SK-N-MC (cell line): ENCODE measurements at regions not wholly inside any gene's neighbourhood (a gene's known extent, or its start where the extent isn't known, plus 50 kb on each side); places are given as distances from the start of the nearest gene placed in this dataset.

Experiments used
- DNase-seq: peaks from one replicate; pipeline ENCODE4 v3.0.0-alpha.2; 2011; ENCODE audit warnings: low read depth, low spot score
- H3K27ac ChIP-seq: fragments of 200-600 bp; sonication (generic); 2 replicates; pipeline ENCODE4 v1.5.1; 2016; ENCODE audit warnings: mixed run types
- H3K36me3 ChIP-seq: fragments of 200-600 bp; sonication (generic); 2 replicates; pipeline ENCODE4 v1.6.1; 2017; ENCODE audit warnings: antibody characterized with exemption, low read length, mixed read lengths; ENCODE audit not compliant: insufficient read depth
- H3K4me3 ChIP-seq: fragments of 200-600 bp; sonication (generic); 2 replicates; pipeline ENCODE4 v1.5.1; 2016
- H3K9ac ChIP-seq: fragments of 200-600 bp; sonication (generic); 2 replicates; pipeline ENCODE4 v1.8.0; 2017; ENCODE audit warnings: mixed run types, mixed read lengths; ENCODE audit not compliant: insufficient read length
- H3K9me3 ChIP-seq: fragments of 200-600 bp; sonication (generic); 2 replicates; pipeline ENCODE4 v1.6.1; 2017; ENCODE audit warnings: low read depth, mild to moderate bottlenecking, antibody characterized with exemption, low read length, moderate library complexity, mixed read lengths
- EZH2 ChIP-seq: fragments of 200-600 bp; sonication (generic); IDR thresholded peaks from one replicate; pipeline ENCODE4 v1.6.1; 2017; ENCODE audit warnings: antibody characterized with exemption
- FOXP2 ChIP-seq: optimal IDR thresholded peaks from 2 replicates; pipeline ENCODE3; 2011; ENCODE audit warnings: mild to moderate bottlenecking, moderate library complexity; ENCODE audit not compliant: insufficient read depth; ENCODE audit errors: extremely low read length, control extremely low read depth
- POLR2AphosphoS5 ChIP-seq: IDR thresholded peaks from 2 replicates; pipeline ENCODE4 v1.6.1; 2012; ENCODE audit warnings: mild to moderate bottlenecking, low read depth, low read length, borderline replicate concordance

DNA sequence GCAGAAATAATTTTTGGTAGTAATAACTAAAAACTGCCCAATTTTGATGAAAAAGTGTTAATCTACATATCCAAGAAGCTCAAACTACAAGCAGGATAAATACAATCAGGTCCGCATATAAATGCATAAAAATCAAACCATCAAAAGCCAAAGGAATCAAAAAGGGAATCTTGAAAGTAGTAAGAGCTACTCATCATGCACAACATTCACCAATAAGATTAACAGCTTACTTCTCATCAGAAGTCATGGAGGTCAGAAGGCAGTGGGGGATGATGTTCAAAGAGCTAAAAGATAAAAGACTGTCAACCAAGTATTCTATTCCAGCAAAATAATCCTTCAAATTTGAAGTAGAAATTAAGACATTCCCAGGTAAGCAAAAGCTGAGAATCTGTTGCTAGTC is 76.4 kb downstream of the CRPPA start:
- DNase-seq, result no peak
- Histone ChIP-seq H3K4me3 (no peak overlapping the region), H3K27ac (no peak overlapping the region), H3K9ac (no peak overlapping the region), H3K36me3 (no peaks in the 10 kb centered on the region), H3K9me3 (peaks cover 4% of the 10 kb centered on the region; the same call in 1 of the 2 replicates)
- TF ChIP-seq POLR2AphosphoS5 (no peak), EZH2 (no peak), FOXP2 (no peak)

DNA sequence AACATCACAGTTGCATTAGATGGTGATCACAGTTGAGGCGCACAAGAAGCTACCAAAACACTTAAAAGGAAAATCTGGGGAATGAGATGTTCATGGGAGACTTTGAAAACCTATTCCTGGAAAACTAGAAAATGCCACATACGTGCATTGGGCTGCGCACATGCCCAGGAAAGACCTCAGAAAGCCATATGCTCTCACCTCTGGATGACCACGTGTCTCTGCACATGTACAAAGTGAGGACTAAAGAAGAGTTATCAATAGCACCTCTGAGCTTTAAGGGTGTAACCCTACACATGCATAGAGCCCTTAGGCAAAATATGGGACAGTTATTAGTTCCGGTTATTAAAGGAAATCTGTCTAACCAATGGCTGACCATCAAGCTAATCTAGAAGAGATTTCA is 77.7 kb downstream of the CRPPA start:
- no peak overlapping the region for H3K9ac ChIP-seq
- peaks cover 4% of the 10 kb centered on the region; the same call in 1 of the 2 replicates for H3K9me3 ChIP-seq
- no peak for DNase-seq
- no peak overlapping the region for H3K4me3 ChIP-seq
- H3K27ac ChIP-seq, result no peak overlapping the region
- TF ChIP-seq FOXP2 (no peak), POLR2AphosphoS5 (no peak), EZH2 (no peak)
- no peaks in the 10 kb centered on the region for H3K36me3 ChIP-seq

DNA sequence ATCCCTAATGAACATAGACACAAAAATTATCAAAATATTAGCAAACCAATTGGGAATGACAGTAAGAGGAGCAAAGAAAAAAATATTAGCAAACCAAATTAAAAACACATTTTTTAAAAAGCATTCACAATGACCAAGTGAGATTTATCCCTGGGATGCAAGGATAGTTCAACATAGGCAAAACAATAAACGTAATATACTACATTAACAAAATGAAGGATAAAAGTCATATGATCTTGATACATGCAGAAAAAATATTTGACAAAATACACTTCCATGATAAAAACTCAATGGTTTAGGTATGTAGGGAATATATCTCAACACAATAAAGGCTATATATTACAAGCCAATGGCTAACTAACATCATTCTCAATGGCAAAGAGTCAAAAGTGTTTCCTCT is 83.3 kb downstream of the CRPPA start:
- TF ChIP-seq FOXP2 (no peak), POLR2AphosphoS5 (no peak), EZH2 (no peak)
- Histone ChIP-seq H3K9me3 (no peaks in the 10 kb centered on the region; the same call in 1 of the 2 replicates), H3K27ac (no peak overlapping the region), H3K9ac (no peak overlapping the region), H3K36me3 (no peaks in the 10 kb centered on the region), H3K4me3 (no peak overlapping the region)
- DNase-seq, result no peak

DNA sequence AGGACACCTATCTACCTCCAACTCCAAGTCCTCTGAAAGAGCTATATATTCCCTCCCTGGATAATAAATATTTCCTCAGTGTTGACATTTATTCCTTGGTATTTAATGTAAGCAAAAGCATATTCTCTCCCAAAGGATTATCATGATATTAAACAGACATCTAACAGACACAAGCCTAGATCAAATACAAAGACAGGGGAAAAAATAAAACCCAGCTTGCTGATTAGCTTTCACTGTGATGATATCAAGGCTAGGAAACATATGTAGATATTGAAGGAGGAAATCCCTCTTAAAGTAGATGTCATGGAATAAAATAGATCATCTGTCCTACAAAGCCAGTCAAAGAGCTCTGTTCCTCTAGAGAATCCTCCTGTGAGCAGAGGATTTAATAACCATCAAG is 95.2 kb downstream of the CRPPA start:
- no peak for TF ChIP-seq EZH2
- no peak for TF ChIP-seq FOXP2
- TF ChIP-seq POLR2AphosphoS5, result no peak
- no peaks in the 10 kb centered on the region for H3K9me3 ChIP-seq
- H3K27ac ChIP-seq, result no peak overlapping the region
- no peak for DNase-seq
- H3K9ac ChIP-seq, result no peak overlapping the region
- H3K4me3 ChIP-seq, result no peak overlapping the region
- no peaks in the 10 kb centered on the region for H3K36me3 ChIP-seq

DNA sequence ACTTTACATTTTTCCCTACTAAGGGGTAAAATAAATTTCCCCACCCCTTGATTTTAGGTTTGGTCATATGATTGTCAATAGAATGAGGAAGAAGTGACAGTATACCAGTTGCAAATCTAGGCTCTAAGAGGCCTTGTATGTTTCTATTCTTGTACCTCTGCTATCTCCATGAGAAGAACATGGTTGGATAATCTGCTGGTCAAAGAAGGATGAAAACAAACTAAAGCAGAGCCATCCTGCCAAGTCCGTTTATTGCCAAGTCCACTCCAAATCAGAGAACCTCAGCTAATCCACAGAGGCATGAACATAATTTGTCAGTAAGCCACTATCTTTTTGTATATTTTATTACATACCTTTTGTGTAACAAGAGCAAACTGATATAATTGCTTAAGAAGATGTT is 98.0 kb downstream of the CRPPA start:
- H3K9ac ChIP-seq, result no peak overlapping the region
- TF ChIP-seq FOXP2, result no peak
- TF ChIP-seq POLR2AphosphoS5, result no peak
- TF ChIP-seq EZH2, result no peak
- H3K27ac ChIP-seq, result no peak overlapping the region
- DNase-seq, result no peak
- no peak overlapping the region for H3K4me3 ChIP-seq
- H3K36me3 ChIP-seq, result no peaks in the 10 kb centered on the region
- H3K9me3 ChIP-seq, result no peaks in the 10 kb centered on the region

DNA sequence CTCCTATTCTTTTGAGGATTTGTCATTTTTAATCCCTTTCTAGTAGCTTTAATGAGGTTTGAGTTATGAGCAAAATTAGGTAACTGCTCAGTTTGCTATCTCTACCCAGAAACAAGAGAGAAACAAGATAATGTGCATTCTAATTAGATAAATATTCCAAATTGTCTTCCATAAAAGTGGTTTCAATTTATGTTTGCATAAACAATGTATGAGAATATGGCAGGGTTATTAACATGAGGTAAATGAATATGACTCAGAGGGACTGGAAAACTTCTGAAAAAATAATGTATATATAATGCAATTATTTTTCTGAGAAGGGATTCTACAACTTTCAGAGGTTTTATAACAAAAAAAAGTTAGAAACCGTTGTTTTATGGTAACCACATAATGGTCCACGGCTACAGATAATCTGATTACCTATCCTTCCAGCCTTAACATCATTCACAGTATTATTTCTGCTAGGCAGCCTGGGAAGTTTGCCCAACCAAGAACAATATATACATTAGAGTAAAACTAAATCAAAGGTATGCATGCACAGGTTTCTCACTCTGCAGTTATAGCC is 101.2 kb downstream of the CRPPA start:
- Histone ChIP-seq H3K36me3 (no peaks in the 10 kb centered on the region), H3K4me3 (no peak overlapping the region), H3K9ac (no peak overlapping the region), H3K27ac (no peak overlapping the region), H3K9me3 (no peaks in the 10 kb centered on the region)
- no peak for DNase-seq
- TF ChIP-seq POLR2AphosphoS5, result no peak

DNA sequence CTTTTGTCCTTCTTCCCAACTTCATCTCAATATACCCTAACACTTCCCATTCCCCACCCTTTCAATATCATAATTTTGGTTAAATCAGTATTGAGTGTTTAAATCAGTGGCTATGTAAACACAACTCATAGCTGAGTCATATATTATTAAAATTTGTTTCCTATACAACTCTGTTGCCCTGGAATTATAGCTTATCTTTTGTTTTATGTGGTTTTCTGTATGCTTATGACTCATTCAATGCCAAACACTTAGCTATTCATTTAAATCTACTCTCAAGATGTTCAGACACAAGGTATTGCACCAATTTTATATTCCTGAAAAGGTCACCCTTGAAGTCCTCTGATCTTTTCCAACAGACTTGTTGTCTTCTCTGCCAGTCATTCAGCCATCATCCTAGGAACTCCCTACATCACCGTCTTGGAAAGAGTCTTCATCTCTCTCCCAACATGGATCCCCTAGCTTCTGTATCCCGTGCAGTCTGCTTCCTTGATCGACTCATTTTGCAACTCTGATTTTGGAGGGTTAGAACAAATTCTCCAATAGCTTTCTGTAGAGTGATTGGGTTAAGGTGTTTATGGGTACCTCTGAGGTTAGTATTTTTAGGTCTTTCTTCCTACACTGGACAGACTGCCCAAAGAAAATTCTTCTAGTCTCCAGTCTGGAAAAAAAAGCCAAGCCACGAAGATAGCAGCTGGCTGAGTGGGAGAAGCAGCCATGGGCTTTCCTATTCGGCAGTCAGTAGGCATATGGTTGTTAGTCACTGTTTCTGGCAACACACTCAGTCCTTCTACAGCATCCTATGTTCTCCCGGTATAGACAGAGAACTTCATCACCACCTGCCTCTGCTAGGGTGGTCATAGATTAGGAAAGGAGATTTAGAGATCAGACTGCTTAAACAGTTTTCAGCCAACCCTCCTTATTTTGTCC is 102.1 kb downstream of the CRPPA start:
- no peak for TF ChIP-seq FOXP2
- TF ChIP-seq POLR2AphosphoS5, result no peak
- no peak for TF ChIP-seq EZH2
- no peak overlapping the region for H3K9ac ChIP-seq
- H3K9me3 ChIP-seq, result no peaks in the 10 kb centered on the region
- DNase-seq, result no peak
- no peak overlapping the region for H3K27ac ChIP-seq
- H3K4me3 ChIP-seq, result no peak overlapping the region
- H3K36me3 ChIP-seq, result no peaks in the 10 kb centered on the region

DNA sequence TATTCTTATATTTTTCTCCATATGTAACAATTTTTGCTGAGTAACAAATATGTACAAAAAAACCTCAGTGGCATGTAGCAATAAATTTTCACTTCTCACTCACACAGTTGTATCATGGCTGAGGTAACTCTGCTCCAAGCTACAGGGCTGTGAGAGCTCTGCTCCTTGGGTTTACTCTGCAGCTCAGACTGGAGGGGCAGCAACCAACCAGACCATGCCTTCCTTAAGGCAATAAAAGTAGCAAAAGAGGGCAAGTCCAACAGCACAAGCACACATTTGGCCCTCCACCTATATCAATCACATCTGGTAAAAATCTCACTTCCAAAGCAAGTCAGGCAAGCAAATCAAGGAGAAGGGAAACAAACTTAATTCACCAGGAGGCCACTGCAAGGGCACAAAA is 102.9 kb downstream of the CRPPA start:
- H3K27ac ChIP-seq, result no peak overlapping the region
- H3K9me3 ChIP-seq, result no peaks in the 10 kb centered on the region
- H3K9ac ChIP-seq, result no peak overlapping the region
- TF ChIP-seq EZH2, result no peak
- TF ChIP-seq FOXP2, result no peak
- TF ChIP-seq POLR2AphosphoS5, result no peak
- DNase-seq, result no peak
- H3K36me3 ChIP-seq, result no peaks in the 10 kb centered on the region
- no peak overlapping the region for H3K4me3 ChIP-seq

DNA sequence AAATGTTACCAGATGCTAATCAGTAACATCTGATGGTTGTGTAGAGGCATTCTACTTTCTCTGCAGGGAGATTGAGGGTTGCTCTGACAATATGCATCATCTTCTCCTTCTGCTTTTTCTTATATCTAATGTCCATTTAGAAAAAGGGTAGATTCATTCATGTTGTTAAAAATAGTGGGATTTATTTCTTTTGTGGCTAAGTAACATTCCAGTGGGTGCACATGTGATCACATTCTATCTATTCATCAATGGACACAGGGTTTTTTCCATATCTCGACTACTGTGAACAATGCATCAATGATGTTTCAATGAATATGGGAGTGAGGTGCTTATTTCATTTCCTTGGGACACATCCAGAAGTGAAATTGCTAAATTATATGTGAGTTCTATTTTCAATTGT is 103.9 kb downstream of the CRPPA start:
- TF ChIP-seq EZH2 (no peak), POLR2AphosphoS5 (no peak), FOXP2 (no peak)
- H3K27ac ChIP-seq, result no peak overlapping the region
- H3K9me3 ChIP-seq, result no peaks in the 10 kb centered on the region
- no peak overlapping the region for H3K4me3 ChIP-seq
- no peak overlapping the region for H3K9ac ChIP-seq
- no peak for DNase-seq
- H3K36me3 ChIP-seq, result no peaks in the 10 kb centered on the region
